ENCODE measurements at regions not wholly inside any gene's neighbourhood (a gene's known extent, or its start where the extent isn't known, plus 50 kb on each side); places are given as distances from the start of the nearest gene placed in this dataset.

DNA sequence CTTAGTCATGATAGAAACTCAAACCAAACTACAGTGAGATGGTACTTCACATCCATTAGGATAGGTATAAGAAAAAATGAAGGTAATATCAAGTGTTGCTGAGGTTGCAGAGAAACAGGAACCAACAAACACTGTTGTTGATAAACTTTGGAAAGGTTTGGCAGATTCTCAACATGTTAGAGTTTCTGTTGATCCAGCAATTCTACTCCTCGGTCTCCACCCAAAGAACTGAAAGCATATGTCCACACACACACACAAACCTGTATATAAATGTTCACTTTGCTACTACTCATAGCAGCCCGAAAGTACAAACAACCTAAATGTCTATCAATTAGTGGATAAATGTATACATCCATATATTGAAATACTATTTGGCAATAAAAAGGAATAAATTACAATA, 128.3 kb upstream of the CARMIL1 start:
- no peaks in the 10 kb centered on the region for H3K27me3 ChIP-seq (replicated peaks in 1 of 4; ENCODE audit: control insufficient read depth in 3 of 4, extremely low read depth in 1 of 4, insufficient read depth in 3 of 4, low read length in 3 of 4)
- DNase-seq (ENCODE audit: low read depth in 1 of 2, low spot score in 2 of 2), result no peak
- H2BK5ac ChIP-seq (ENCODE audit: low read depth, low read length), result no peak overlapping the region
- no peak overlapping the region for H3K23ac ChIP-seq (ENCODE audit: insufficient read length)
- no peak overlapping the region for H3K27ac ChIP-seq (ENCODE audit: low read depth, low read length)
- no peak overlapping the region for H4K91ac ChIP-seq (replicated peaks; ENCODE audit: insufficient read length, low read length)
- no peaks in the 10 kb centered on the region for H3K79me2 ChIP-seq (ENCODE audit: control insufficient read depth in 1 of 2, insufficient read depth in 2 of 2, low read length in 2 of 2)
- H3K4ac ChIP-seq (replicated peaks; ENCODE audit: insufficient read length, low read depth, low read length), result no peak overlapping the region
- H3K9me3 ChIP-seq (ENCODE audit: insufficient read depth in 2 of 2, low read depth in 1 of 2, low read length in 1 of 2), result peaks cover 1 to 3% of the 10 kb centered on the region in 2 experiments; a peak in 1 of 4 replicates
- H3K9ac ChIP-seq (replicated peaks in 1 of 4; ENCODE audit: extremely low read depth in 1 of 4, low read depth in 3 of 4, low read length in 3 of 4), result no peak overlapping the region
- ChIA-PET POLR2A (ENCODE audit: partially characterized antibody) (no interaction called here), CTCF (ENCODE audit: partially characterized antibody) (no interaction called here)
- no peak overlapping the region for H2BK20ac ChIP-seq (ENCODE audit: low read length)
- no peak overlapping the region for H2BK120ac ChIP-seq (replicated peaks; ENCODE audit: low read depth, low read length)
- no peak overlapping the region for H4K5ac ChIP-seq (ENCODE audit: insufficient read length, low read depth, low read length)
- H3K56ac ChIP-seq (replicated peaks; ENCODE audit: insufficient read length, low read depth, low read length), result no peak overlapping the region
- no peaks in the 10 kb centered on the region for H4K20me1 ChIP-seq (replicated peaks in 1 of 2; ENCODE audit: control insufficient read depth in 1 of 2, insufficient read depth in 2 of 2, low read length in 2 of 2)
- H3K4me1 ChIP-seq (replicated peaks in 1 of 4; ENCODE audit: control insufficient read depth in 3 of 4, insufficient read depth in 4 of 4, low read length in 3 of 4), result no peaks in the 10 kb centered on the region
- H2BK12ac ChIP-seq (ENCODE audit: low read depth, low read length), result no peak overlapping the region
- no peak overlapping the region for H3K4me2 ChIP-seq (ENCODE audit: insufficient read depth in 1 of 2, low read depth in 2 of 2, low read length in 2 of 2)
- no peaks in the 10 kb centered on the region for H3K23me2 ChIP-seq (ENCODE audit: low read depth, low read length)
- no peak overlapping the region for H2AFZ ChIP-seq (ENCODE audit: low read length)
- no peaks in the 10 kb centered on the region for H3K79me1 ChIP-seq (ENCODE audit: low read depth, low read length)
- H2BK15ac ChIP-seq (ENCODE audit: low read length), result no peak overlapping the region
- no peak overlapping the region for H4K8ac ChIP-seq (ENCODE audit: extremely low read depth, insufficient read depth, low read length)
- no peak overlapping the region for H3K4me3 ChIP-seq (ENCODE audit: extremely low read depth in 1 of 4, insufficient read depth in 2 of 4, low read depth in 3 of 4, low read length in 4 of 4)
- no peak overlapping the region for H3K14ac ChIP-seq (ENCODE audit: insufficient read length)
- TF ChIP-seq JUND (IDR thresholded peaks at IDR 0.05; ENCODE audit: low read length), result no peak
- TF ChIP-seq POLR2A (IDR thresholded peaks at IDR 0.05; ENCODE audit: control extremely low read depth in 1 of 2, low read depth in 2 of 2, low read length in 2 of 2), result no peak
- TF ChIP-seq RBBP5 (IDR thresholded peaks at IDR 0.05; ENCODE audit: borderline replicate concordance, low read depth, low read length), result no peak
- TF ChIP-seq CREB1 (IDR thresholded peaks at IDR 0.05), result no peak
- no peak for TF ChIP-seq SP1 (IDR thresholded peaks at IDR 0.05; ENCODE audit: low read depth, low read length)
- no peak for TF ChIP-seq JUN (IDR thresholded peaks at IDR 0.05; ENCODE audit: low read depth, low read length)
- no peak for TF ChIP-seq CEBPB (IDR thresholded peaks at IDR 0.05; ENCODE audit: low read depth, low read length)
- no peak for TF ChIP-seq FOSL1 (IDR thresholded peaks at IDR 0.05; ENCODE audit: insufficient read depth, low read depth, low read length)
- TF ChIP-seq, protein P1, sequence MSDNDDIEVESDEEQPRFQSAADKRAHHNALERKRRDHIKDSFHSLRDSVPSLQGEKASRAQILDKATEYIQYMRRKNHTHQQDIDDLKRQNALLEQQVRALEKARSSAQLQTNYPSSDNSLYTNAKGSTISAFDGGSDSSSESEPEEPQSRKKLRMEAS (IDR thresholded peaks at IDR 0.05), result no peak
- TF ChIP-seq SIX5 (IDR thresholded peaks at IDR 0.05; ENCODE audit: low read depth, low read length), result no peak
- H3K36me3 ChIP-seq (ENCODE audit: control insufficient read depth in 2 of 4, insufficient read depth in 4 of 4, low read length in 3 of 4), result no peaks in the 10 kb centered on the region
- H2AK5ac ChIP-seq (ENCODE audit: low read depth, low read length), result no peak overlapping the region
- H3K18ac ChIP-seq (ENCODE audit: extremely low read depth, low read length), result no peak overlapping the region
- WGBS, 2 experiments (ENCODE audit: extremely low coverage in 1 of 2, insufficient coverage in 1 of 2, insufficient read length in 1 of 2, insufficient replicate concordance in 2 of 2, low coverage in 1 of 2, low lambda C conversion rate in 2 of 2, missing lambda C conversion rate in 1 of 2), result 91% methylated on average over 2 of the region's 2 CpGs; no CpG with 5 or more reads in 1 of the 2 experiments
- no peak for FAIRE-seq

Measured in H1 (cell line).